ENCODE measurements at regions not wholly inside any gene's neighbourhood (a gene's known extent, or its start where the extent isn't known, plus 50 kb on each side); places are given as distances from the start of the nearest gene placed in this dataset.

GRCh38 chr3:124579641-124580040, 150.6 kb upstream of the UMPS start:
- no peak for TF ChIP-seq CTCF (IDR thresholded peaks at IDR 0.05)
- TF ChIP-seq POLR2AphosphoS5 (IDR thresholded peaks at IDR 0.05; ENCODE audit: low read depth, low read length): no peak
- no peak for TF ChIP-seq SIN3A (IDR thresholded peaks at IDR 0.05; ENCODE audit: borderline replicate concordance, insufficient read depth, low read depth, low read length)
- no peak for TF ChIP-seq REST (IDR thresholded peaks at IDR 0.05; ENCODE audit: insufficient read depth in 1 of 2, low read depth in 2 of 2, low read length in 1 of 2)
